Suprapubic skin (tissue), 4 donors: ENCODE measurements at regions not wholly inside any gene's neighbourhood (a gene's known extent, or its start where the extent isn't known, plus 50 kb on each side); places are given as distances from the start of the nearest gene placed in this dataset.

Experiments used
- EP300 ChIP-seq: sonication (generic); formaldehyde crosslinking; IDR thresholded peaks from one replicate; pipeline ENCODE4 v1.6.1; 2017; ENCODE audit warnings: antibody characterized with exemption
- POLR2A ChIP-seq, 2 donors: fragments of 450-650 bp; IDR thresholded peaks; one replicate each; pipeline ENCODE4 v1.6.1; 2017; ENCODE audit warnings: antibody characterized with exemption in 2 of 2, mild to moderate bottlenecking in 2 of 2, moderate library complexity in 2 of 2
- POLR2AphosphoS5 ChIP-seq, 3 donors: sonication (generic); formaldehyde crosslinking; IDR thresholded peaks; one replicate each; pipeline ENCODE4 v1.6.1; 2017; ENCODE audit warnings: antibody characterized with exemption in 3 of 3
- TF ChIP-seq, protein P1 (sequence below), 2 donors: fragments of 200-600 bp in 1 of 2; fragments of 450-650 bp in 1 of 2; sonication (generic) in 1 of 2; IDR thresholded peaks; one replicate each; pipeline ENCODE4 v1.5.1; 2016 to 2019; ENCODE audit warnings: antibody characterized with exemption in 2 of 2, mild to moderate bottlenecking in 1 of 2, moderate library complexity in 1 of 2

GRCh38 chr7:10731253-10731773 lies 242.4 kb upstream of the PHF14 start:
- TF ChIP-seq, protein P1, sequence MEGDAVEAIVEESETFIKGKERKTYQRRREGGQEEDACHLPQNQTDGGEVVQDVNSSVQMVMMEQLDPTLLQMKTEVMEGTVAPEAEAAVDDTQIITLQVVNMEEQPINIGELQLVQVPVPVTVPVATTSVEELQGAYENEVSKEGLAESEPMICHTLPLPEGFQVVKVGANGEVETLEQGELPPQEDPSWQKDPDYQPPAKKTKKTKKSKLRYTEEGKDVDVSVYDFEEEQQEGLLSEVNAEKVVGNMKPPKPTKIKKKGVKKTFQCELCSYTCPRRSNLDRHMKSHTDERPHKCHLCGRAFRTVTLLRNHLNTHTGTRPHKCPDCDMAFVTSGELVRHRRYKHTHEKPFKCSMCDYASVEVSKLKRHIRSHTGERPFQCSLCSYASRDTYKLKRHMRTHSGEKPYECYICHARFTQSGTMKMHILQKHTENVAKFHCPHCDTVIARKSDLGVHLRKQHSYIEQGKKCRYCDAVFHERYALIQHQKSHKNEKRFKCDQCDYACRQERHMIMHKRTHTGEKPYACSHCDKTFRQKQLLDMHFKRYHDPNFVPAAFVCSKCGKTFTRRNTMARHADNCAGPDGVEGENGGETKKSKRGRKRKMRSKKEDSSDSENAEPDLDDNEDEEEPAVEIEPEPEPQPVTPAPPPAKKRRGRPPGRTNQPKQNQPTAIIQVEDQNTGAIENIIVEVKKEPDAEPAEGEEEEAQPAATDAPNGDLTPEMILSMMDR (IDR thresholded peaks at IDR 0.05) = no peak
- no peak for TF ChIP-seq POLR2A (IDR thresholded peaks at IDR 0.05)
- TF ChIP-seq POLR2AphosphoS5 (IDR thresholded peaks at IDR 0.05) = no peak
- no peak for TF ChIP-seq EP300
